ENCODE measurements at regions not wholly inside any gene's neighbourhood (a gene's known extent, or its start where the extent isn't known, plus 50 kb on each side); places are given as distances from the start of the nearest gene placed in this dataset.

DNA sequence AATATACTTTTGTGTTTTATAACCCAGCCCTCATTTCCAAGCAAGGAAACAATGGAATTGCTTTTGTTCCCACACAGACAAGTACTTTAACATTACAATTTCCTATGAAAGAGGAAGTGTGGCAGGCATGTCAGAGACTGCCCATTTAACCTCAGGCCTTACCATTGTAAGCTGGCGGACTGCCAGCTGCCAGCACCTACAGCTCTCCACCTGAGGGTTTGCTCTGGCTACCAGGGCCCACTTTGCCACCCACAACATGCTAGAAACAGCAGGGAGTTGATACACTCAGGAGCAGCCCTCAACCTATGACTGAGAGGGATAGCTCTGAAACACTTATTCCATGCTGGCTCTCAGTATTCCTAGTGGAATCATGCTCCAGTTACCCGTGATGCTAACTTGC lies 152.3 kb upstream of the PRDX4 start:
- ChIA-PET POLR2A (no interaction called here), CTCF (ENCODE audit: low intra/inter-chr PET ratio, low total read pairs) (no interaction called here)
- TF ChIP-seq MYNN (CRISPR knock-in tag; IDR thresholded peaks at IDR 0.05; ENCODE audit: low read depth) (no peak), ZMYM3 (CRISPR knock-in tag; IDR thresholded peaks at IDR 0.05) (no peak), CREM (IDR thresholded peaks at IDR 0.05) (no peak), CREM (CRISPR knock-in tag; IDR thresholded peaks at IDR 0.05) (no peak), RNF2 (conservative IDR thresholded peaks at IDR 0.05; ENCODE audit: low read depth) (no peak), ZNF17 (CRISPR knock-in tag; IDR thresholded peaks at IDR 0.05) (no peak), ZNF720 (CRISPR knock-in tag; IDR thresholded peaks at IDR 0.05) (no peak), SKI (IDR thresholded peaks at IDR 0.05; ENCODE audit: partially characterized antibody) (no peak), SIN3A (IDR thresholded peaks at IDR 0.05; ENCODE audit: borderline replicate concordance, low read depth, low read length) (no peak), SALL1 (CRISPR knock-in tag; IDR thresholded peaks at IDR 0.05) (no peak), ZNF326 (CRISPR knock-in tag; IDR thresholded peaks at IDR 0.05; ENCODE audit: borderline replicate concordance) (no peak), ATF5 (CRISPR knock-in tag; IDR thresholded peaks at IDR 0.05; ENCODE audit: low read depth) (no peak), NFE2L2 (IDR thresholded peaks at IDR 0.05; ENCODE audit: low read length) (no peak), MIER3 (CRISPR knock-in tag; IDR thresholded peaks at IDR 0.05; ENCODE audit: borderline replicate concordance) (no peak), ZSCAN31 (CRISPR knock-in tag; IDR thresholded peaks at IDR 0.05; ENCODE audit: low read depth) (no peak), GATA4 (IDR thresholded peaks at IDR 0.05; ENCODE audit: borderline replicate concordance, low read depth) (no peak)
- TF ChIP-seq, protein P1, sequence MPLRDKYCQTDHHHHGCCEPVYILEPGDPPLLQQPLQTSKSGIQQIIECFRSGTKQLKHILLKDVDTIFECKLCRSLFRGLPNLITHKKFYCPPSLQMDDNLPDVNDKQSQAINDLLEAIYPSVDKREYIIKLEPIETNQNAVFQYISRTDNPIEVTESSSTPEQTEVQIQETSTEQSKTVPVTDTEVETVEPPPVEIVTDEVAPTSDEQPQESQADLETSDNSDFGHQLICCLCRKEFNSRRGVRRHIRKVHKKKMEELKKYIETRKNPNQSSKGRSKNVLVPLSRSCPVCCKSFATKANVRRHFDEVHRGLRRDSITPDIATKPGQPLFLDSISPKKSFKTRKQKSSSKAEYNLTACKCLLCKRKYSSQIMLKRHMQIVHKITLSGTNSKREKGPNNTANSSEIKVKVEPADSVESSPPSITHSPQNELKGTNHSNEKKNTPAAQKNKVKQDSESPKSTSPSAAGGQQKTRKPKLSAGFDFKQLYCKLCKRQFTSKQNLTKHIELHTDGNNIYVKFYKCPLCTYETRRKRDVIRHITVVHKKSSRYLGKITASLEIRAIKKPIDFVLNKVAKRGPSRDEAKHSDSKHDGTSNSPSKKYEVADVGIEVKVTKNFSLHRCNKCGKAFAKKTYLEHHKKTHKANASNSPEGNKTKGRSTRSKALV (CRISPR knock-in tag; IDR thresholded peaks at IDR 0.05), result no peak
- TF ChIP-seq, protein P2, sequence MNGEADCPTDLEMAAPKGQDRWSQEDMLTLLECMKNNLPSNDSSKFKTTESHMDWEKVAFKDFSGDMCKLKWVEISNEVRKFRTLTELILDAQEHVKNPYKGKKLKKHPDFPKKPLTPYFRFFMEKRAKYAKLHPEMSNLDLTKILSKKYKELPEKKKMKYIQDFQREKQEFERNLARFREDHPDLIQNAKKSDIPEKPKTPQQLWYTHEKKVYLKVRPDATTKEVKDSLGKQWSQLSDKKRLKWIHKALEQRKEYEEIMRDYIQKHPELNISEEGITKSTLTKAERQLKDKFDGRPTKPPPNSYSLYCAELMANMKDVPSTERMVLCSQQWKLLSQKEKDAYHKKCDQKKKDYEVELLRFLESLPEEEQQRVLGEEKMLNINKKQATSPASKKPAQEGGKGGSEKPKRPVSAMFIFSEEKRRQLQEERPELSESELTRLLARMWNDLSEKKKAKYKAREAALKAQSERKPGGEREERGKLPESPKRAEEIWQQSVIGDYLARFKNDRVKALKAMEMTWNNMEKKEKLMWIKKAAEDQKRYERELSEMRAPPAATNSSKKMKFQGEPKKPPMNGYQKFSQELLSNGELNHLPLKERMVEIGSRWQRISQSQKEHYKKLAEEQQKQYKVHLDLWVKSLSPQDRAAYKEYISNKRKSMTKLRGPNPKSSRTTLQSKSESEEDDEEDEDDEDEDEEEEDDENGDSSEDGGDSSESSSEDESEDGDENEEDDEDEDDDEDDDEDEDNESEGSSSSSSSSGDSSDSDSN (CRISPR knock-in tag; IDR thresholded peaks at IDR 0.05), result no peak
- H3K4me3 ChIP-seq (replicated peaks in 1 of 3; ENCODE audit: insufficient read depth in 1 of 3, low read depth in 2 of 3, low read length in 3 of 3), result no peak overlapping the region
- H3K27me3 ChIP-seq (ENCODE audit: control insufficient read depth in 1 of 2, insufficient read depth in 2 of 2, low read length in 2 of 2), result no peaks in the 10 kb centered on the region
- 0% methylated on average over 1 of the region's 2 CpGs for WGBS (ENCODE audit: low lambda C conversion rate)
- no peak for FAIRE-seq
- no peaks in the 10 kb centered on the region for H3K36me3 ChIP-seq (replicated peaks in 1 of 2; ENCODE audit: control insufficient read depth in 1 of 2, insufficient read depth in 2 of 2, low read length in 2 of 2)
- intact Hi-C loops (cut with micrococcal nuclease; ENCODE audit: unreplicated experiment), result no loop called here
- in situ Hi-C loops (cut with HindIII; ENCODE audit: extremely low pct_ligation_motif_present, low pct_unique_long_range_greater_than_20kb), result no loop called here
- H3K4me1 ChIP-seq (ENCODE audit: insufficient read depth, low read length), result no peaks in the 10 kb centered on the region
- DNase-seq (ENCODE audit: low spot score), result no peak
- no peaks in the 10 kb centered on the region for H3K79me2 ChIP-seq (ENCODE audit: insufficient read depth, low read length)
- BruUV-seq (replicated peaks), result no TSS peak
- H4K20me1 ChIP-seq (ENCODE audit: insufficient read depth, low read length), result no peaks in the 10 kb centered on the region
- no peaks in the 10 kb centered on the region for H3K9me3 ChIP-seq (ENCODE audit: low read length)
- no peak overlapping the region for H3K9ac ChIP-seq (ENCODE audit: insufficient read depth, low read depth, low read length)
- H3K4me2 ChIP-seq (ENCODE audit: low read depth, low read length), result no peak overlapping the region
- no peak for ATAC-seq
- no peak overlapping the region for H2AFZ ChIP-seq (ENCODE audit: low read length)
- H3K27ac ChIP-seq (ENCODE audit: extremely low read length, insufficient read depth, low read length), result no peak overlapping the region

Measured in HepG2 (cell line).